ENCODE measurements at regions not wholly inside any gene's neighbourhood (a gene's known extent, or its start where the extent isn't known, plus 50 kb on each side); places are given as distances from the start of the nearest gene placed in this dataset.

DNA sequence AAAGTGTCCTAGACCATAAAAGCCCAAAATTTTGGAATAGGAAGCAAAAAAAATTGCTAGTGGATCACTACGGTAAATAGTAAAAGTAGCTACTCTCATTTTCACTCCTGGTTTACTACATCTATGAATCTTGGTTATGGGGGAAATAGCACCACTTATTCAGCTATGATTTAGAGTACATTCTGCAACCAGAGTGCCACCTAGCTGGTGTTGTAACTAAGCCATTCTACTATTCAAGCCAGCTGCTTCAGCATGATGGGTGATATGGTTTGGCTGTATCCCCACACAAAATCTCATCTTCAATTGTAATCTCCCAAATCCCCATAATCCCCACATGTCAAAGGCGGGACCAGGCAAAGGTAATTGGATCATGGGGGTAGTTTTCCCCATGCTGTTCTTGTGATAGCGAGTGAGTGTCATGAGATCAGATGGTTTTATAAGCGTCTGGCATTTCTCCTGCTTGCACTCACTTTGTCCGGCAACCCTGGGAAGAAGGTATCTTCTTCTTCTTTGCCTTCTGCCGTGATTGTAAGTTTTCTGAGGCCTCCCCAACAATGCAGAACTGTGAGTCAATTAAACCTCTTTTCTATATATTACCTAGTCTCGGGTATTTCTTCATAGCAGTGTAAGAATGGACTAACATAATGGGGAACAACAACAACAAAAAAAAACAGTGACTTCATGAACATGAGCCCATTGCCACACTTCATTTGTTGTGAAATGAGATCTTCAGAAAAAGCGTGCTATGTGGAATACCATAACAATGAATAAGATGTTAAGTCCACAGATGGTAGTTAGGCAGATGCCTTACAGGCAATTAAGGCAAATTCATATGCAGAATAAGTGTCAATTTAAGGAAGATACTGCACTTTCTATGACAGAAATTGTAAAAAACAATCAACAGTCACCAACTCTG is 280.1 kb downstream of the PABPC4L start:
- TF ChIP-seq, protein P1, sequence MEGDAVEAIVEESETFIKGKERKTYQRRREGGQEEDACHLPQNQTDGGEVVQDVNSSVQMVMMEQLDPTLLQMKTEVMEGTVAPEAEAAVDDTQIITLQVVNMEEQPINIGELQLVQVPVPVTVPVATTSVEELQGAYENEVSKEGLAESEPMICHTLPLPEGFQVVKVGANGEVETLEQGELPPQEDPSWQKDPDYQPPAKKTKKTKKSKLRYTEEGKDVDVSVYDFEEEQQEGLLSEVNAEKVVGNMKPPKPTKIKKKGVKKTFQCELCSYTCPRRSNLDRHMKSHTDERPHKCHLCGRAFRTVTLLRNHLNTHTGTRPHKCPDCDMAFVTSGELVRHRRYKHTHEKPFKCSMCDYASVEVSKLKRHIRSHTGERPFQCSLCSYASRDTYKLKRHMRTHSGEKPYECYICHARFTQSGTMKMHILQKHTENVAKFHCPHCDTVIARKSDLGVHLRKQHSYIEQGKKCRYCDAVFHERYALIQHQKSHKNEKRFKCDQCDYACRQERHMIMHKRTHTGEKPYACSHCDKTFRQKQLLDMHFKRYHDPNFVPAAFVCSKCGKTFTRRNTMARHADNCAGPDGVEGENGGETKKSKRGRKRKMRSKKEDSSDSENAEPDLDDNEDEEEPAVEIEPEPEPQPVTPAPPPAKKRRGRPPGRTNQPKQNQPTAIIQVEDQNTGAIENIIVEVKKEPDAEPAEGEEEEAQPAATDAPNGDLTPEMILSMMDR (IDR thresholded peaks at IDR 0.05), result no peak; the same call in 1 of the 2 replicates
- no peak for TF ChIP-seq ZFX (IDR thresholded peaks at IDR 0.05; ENCODE audit: borderline replicate concordance)

Measured in 22Rv1 (cell line).